D721Med (cell line): ENCODE measurements at regions not wholly inside any gene's neighbourhood (a gene's known extent, or its start where the extent isn't known, plus 50 kb on each side); places are given as distances from the start of the nearest gene placed in this dataset.
A peak's percentile ranks its signal among the peaks of the same experiment; 100 is the strongest.

Experiments
- DNase-seq: peaks from one replicate; pipeline ENCODE4 v3.0.0; 2011; ENCODE audit warnings: low spot score; ENCODE audit not compliant: insufficient read length
- FAIRE-seq: peaks from 2 replicates; lab custom pipeline; 2011; peaks lifted over from hg19 to GRCh38; lab: Jason Lieb, UNC
- CTCF ChIP-seq: IDR thresholded peaks from 2 replicates; pipeline ENCODE4 v1.5.1; 2012; ENCODE audit warnings: mild to moderate bottlenecking, control low read depth; ENCODE audit not compliant: insufficient read depth; ENCODE audit errors: missing control alignments

- no peak for DNase-seq
- no peak for FAIRE-seq
- no peak for TF ChIP-seq CTCF
Measured at GRCh38 chr1:162950187-162950586, 89.2 kb upstream of the CCDC190 start.

- FAIRE-seq = no peak
- no peak for TF ChIP-seq CTCF
- no peak for DNase-seq
Measured at GRCh38 chr1:162946701-162947100, 85.7 kb upstream of the CCDC190 start.

GRCh38 chr1:162944974-162945674, 84.1 kb upstream of the CCDC190 start:
- no peak for FAIRE-seq
- TF ChIP-seq CTCF = no peak
- DNase-seq = no peak

- DNase-seq (no peak), FAIRE-seq (peak; percentile 91)
- no peak for TF ChIP-seq CTCF
Measured at GRCh38 chr1:162943622-162944021, 82.6 kb upstream of the CCDC190 start.

- FAIRE-seq = no peak
- no peak for DNase-seq
- no peak for TF ChIP-seq CTCF
Measured at GRCh38 chr1:162942916-162943559, 82.1 kb upstream of the CCDC190 start.

- DNase-seq (no peak), FAIRE-seq (no peak)
- no peak for TF ChIP-seq CTCF
Measured at GRCh38 chr1:162941024-162941423, 80.0 kb upstream of the CCDC190 start.

- FAIRE-seq (no peak), DNase-seq (no peak)
- TF ChIP-seq CTCF = peak; percentile 41
Measured at GRCh38 chr1:162939035-162939434, 78.1 kb upstream of the CCDC190 start.
